GM19372 (cell line): ENCODE measurements at regions not wholly inside any gene's neighbourhood (a gene's known extent, or its start where the extent isn't known, plus 50 kb on each side); places are given as distances from the start of the nearest gene placed in this dataset.
"Not testable (repeated sequence)": the region's sequence is repeated elsewhere in the genome, so short reads cannot be mapped to it uniquely, and the experiment has no call there.

Experiments
- ATAC-seq: cut with Tn5 transposase; IDR thresholded peaks from one replicate; pipeline ENCODE4 v1.9.1; 2021; ENCODE audit warnings: mild to moderate bottlenecking, low read depth, moderate library complexity; ENCODE audit not compliant: unreplicated experiment

- ATAC-seq: no peak
These were observed 1316.9 kb upstream of the SEL1L start for GRCh38 chr14:82850576-82850975.

GRCh38 chr14:82854131-82854530 is 1320.5 kb upstream of the SEL1L start:
- ATAC-seq: no peak

DNA sequence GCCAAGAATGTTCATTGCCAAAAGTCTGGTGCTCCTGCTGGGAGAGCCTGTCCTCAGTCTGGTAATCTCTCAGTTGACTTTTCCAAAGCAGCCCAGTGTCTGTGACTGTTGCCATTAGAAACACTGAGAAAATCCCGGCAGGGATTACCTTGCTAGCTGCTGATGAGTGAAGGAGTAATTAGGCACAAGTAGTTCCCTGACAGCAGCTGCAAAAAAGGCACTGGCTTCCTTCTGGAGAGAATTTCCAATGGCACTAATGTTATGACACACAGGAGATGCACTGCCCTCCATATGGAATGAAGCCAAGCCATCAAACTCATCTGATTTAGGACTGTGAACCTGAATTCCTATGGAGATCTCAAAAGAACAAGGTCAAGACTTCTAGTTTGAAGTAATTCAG is 1321.2 kb upstream of the SEL1L start:
- ATAC-seq: no peak

- no peak for ATAC-seq
These were observed 1322.3 kb upstream of the SEL1L start for GRCh38 chr14:82855912-82856391.

DNA sequence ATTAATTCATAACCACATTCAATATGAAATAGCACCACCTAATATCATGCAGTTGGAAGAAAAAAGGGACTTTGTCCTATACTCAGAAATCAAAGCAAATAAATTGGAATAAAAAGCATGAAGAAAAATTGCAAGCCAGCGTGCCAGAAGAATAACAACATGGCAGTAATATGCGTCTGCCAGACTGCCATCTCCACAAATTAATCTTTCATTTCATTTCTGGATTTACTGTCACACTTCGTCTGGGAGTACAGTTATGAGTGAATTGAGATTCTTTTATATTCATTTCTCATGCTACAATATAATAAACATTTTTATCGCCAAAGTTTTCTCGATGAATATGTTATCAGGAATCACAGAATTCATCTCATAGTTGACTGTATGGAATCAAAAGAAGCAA is 1327.7 kb upstream of the SEL1L start:
- ATAC-seq: no peak

DNA sequence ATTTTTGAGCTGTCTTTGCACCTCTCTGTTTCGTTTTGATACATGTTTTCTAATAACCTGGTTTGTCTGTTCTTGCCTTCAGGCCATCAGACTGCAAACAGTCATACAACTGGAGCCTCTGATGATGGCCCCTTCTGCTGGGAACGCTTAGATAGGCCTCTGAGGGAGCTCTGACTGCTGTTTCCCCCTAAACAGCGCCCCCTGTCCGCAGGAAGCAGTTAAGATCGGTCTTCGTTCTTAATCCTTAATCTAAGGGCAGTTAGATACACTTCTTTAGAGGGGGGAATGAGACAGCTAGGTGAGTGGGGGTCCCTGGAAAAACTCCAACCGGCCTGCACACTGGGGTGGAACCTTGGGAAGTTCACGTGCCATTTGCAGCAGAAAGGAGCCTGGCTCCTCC is 1338.8 kb upstream of the SEL1L start:
- no peak for ATAC-seq

DNA sequence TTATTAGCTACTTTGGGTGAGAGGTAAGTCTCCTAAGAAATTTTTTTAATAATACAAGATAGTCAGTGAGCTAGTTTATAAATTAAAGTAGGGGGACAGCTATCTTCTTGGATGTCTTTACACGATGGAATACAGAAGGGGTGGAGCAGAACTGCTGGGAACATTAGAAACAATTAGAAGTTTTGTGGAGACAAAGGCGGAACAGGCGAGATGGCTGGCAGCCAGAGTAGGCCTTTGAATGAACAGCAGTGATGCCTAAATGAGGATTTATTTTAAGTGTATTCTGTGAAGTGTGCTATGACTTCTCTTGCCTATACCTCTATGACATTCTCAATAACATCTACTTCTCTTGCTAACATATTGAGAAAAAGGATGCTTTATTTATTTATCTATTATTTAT is 1345.3 kb upstream of the SEL1L start:
- no peak for ATAC-seq

DNA sequence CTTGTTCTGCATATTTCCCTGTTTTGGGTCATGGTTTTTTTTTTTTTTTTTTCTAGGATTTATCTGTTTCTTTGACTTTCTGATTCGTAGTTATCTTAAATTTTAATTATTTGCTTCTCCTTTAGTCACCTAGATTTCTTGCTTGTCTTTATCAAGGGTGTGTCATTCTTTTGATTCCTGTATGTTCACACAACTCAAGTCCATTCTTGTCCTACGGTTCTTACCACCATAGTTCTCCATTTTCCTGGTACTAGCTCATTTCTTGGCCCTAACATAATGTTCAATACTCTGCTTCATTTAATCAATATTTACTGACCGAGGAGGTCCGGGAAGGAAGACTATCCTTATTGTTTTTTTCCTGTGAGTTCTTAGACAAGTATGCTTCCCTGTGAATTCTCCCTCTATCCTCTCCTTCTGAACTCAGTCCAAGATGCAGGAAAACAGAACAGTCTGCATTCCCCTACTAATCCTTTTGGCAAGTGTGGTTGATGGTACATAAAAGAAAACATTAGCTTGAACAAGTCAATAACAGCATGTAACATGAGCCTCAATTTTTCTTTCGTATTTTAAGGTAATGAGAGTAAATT is 1346.4 kb upstream of the SEL1L start:
- ATAC-seq: no peak

DNA sequence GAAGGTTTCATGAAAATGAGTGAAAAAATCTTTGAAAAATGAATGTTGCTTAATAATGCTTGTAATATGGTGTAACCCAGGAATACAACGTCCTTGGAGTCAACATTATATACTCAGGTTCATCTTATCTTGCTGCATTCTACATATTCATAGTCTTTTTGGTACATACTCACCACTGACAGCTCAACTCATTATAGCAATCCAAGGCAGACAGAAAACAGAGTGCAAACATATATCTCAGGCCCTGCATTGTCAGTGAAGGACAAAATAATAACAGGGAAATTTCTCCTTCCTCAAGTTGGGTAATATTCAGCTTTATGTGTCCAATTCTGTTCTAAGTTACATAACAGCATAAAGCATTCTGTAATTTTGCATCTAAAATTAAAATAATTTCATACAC is 1353.0 kb upstream of the SEL1L start:
- no peak for ATAC-seq

- ATAC-seq: no peak
These were observed 1356.0 kb upstream of the SEL1L start for GRCh38 chr14:82889701-82890100.

DNA sequence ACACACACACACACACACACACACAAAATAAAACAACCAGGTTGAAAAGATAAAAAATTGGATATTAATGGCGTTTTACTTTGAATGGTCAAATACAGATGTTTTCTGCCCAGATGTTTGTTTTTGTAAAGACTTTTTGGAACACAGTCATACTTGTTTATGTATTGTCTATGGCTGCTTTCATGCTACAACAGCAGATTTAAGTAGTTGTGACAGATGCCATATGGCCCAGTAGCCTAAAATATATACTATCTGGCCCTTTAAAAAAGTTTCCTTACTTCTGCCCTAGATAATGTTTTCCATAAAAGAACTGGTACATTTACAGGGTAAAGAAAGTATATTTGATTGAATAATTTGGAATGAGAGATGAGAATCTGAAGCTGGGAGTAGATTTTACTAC is 1362.8 kb upstream of the SEL1L start:
- ATAC-seq: no peak

GRCh38 chr14:82897469-82898308 is 1364.0 kb upstream of the SEL1L start:
- no peak for ATAC-seq

- ATAC-seq: no peak
These were observed 1372.1 kb upstream of the SEL1L start for GRCh38 chr14:82905762-82906161.

DNA sequence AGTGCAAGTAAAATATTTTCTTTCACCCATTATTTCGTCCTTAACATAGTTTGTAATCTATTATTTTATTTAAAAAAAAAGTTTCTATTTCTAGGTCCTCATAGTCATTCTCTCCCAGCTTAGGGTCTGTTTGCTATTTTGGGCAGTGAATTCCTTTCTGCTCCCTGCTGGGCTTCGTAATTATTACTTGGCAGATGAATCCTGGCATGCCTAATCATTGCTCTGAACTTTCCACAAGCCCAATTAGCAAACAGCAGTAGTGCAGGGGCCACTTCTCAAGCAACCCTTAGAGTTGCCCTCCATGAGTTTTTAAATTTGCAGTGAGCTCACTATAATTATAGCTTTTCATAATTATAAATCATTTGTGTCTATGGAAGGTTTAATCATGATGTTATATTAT is 1378.3 kb upstream of the SEL1L start:
- ATAC-seq: no peak

GRCh38 chr14:82913396-82913795 is 1379.7 kb upstream of the SEL1L start:
- ATAC-seq: no peak

GRCh38 chr14:82915381-82915780 is 1381.7 kb upstream of the SEL1L start:
- ATAC-seq: no peak

DNA sequence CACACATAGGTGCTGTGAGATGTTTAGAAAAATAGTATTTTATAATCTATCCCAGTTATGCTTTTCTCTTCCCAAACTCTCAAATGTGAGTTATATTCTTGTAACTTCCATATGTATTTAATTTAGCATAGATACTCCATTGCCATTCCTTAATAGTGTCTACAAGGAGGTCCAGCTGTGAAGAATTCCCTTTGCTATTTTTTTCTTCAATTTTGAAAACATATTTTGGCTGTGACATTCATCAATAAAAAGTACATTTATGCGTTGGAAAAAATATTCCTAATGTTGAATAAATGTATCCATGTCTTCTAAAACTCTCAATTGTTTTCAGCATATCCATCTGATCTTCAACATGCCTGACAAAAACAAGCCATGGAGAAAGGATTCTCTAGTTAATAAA is 1402.0 kb upstream of the SEL1L start:
- ATAC-seq: no peak

DNA sequence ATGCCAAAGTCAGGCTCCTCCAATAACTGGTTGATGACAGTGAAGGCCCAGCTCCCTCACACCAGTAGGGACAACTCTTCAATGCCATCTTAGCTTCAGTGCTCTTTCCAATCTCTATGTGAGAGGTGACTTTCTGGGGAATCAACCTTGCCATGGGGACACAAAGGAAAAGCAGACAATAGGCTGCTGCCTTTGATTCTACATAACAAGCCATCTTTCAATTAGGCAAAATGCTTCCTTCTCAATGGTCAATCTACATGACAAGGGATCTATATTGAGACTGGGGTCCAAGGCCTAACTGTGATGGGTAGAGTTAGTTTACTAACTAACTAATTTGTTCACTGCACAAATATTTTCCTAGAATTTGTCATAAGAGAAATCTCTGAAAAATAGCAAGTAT is 1417.5 kb upstream of the SEL1L start:
- ATAC-seq: no peak

DNA sequence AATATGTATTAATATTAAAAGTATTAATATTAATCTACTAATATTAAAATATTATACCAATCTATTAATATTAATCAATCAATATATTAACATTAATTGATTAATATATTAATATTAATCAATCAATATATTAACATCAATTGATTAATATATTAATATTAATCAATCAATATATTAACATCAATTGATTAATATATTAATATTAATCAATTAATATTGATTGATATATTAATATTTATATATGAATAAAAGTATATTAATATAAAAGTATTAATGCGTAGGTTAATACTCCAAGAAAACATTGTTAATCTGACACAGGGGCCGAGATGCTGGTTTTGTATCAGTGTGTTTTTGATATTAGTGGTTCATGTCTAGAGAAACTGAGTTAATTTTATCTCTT is 1430.1 kb upstream of the SEL1L start:
- ATAC-seq: no peak

DNA sequence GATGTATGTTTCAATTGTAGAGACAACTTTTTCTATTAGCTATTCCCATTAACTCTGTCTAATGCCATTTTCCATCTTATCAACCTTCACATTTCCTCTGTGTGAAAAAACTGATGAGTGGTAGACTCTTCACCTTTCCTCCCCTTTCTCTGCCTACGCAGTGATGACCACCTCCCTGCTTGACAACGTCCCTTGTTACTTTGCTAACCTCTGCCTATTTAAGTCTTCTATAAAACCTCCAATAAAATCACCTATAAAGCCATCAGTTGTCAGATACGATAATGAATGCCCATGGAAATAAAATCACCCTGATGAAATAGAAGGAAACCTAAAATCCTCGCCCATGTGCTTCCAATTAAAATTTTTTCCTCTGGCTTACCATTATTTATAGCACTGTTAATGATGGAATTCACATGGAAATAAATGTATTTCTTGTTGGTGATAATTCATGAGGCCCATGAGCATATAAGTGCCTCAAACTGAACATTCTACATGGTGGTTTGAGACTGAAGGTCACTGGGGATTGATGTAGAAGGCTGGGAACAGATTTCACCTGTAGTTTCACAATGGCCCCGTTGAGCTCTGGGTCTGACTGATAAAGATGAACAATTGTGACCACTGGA is 1454.0 kb upstream of the SEL1L start:
- ATAC-seq: no peak

DNA sequence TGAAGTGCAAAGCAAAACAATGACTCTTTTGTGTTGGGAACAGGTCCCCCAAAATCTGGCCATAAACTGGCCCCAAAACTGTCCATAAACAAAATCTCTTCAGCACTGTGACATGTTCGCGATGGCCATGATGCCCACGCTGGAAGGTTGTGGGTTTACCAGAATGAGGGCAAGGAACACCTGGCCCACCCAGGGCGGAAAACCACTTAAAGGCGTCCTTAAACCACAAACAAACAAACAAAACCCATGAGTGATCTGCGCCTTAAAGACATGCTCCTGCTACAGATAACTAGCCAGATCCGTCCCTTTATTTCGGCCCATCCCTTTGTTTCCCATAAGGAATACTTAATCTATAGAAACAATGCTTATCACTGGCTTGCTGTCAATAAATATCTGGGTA is 1460.9 kb upstream of the SEL1L start:
- ATAC-seq: not testable (repeated sequence)

DNA sequence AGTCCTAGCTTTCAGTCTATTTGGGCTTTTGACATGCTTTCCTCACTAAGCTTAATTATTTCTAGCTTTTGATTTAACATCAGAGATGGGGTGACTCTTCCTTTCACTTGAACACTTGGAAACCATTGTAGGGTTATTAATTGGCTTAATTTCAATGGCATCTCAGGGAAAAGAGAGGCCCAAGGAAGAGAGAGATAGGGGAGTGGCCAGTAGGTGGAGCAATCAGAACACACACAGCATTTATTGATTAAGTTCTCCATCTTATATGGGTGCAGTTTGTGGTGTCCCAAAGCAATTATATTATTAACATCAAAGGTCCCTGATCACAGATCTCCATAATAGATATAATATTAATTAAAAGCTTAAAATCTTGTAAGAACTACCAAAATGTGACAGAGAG is 1466.1 kb upstream of the SEL1L start:
- ATAC-seq: no peak
